ENCODE measurements at regions not wholly inside any gene's neighbourhood (a gene's known extent, or its start where the extent isn't known, plus 50 kb on each side); places are given as distances from the start of the nearest gene placed in this dataset.

- TF ChIP-seq TCF12 (IDR thresholded peaks at IDR 0.05; ENCODE audit: low read depth) (no peak), CEBPB (IDR thresholded peaks at IDR 0.05) (no peak), FOXM1 (IDR thresholded peaks at IDR 0.05; ENCODE audit: borderline replicate concordance, low read depth) (no peak), CREB1 (IDR thresholded peaks at IDR 0.05; ENCODE audit: low read depth) (no peak), YY1 (IDR thresholded peaks at IDR 0.05; ENCODE audit: low read depth) (no peak), ZBTB7A (IDR thresholded peaks at IDR 0.05; ENCODE audit: low read depth) (no peak), RAD21 (IDR thresholded peaks at IDR 0.05; ENCODE audit: low read depth) (no peak), TAF1 (IDR thresholded peaks at IDR 0.05; ENCODE audit: low read depth) (no peak), EGR1 (IDR thresholded peaks at IDR 0.05) (no peak), TEAD4 (IDR thresholded peaks at IDR 0.05) (no peak), MAX (IDR thresholded peaks at IDR 0.05) (no peak), USF1 (IDR thresholded peaks at IDR 0.05) (no peak), NFIC (IDR thresholded peaks at IDR 0.05) (no peak), EP300 (IDR thresholded peaks at IDR 0.05; ENCODE audit: borderline replicate concordance) (no peak), REST (IDR thresholded peaks at IDR 0.05; ENCODE audit: low read depth) (no peak)
These were observed 397.7 kb downstream of the TMEM38B start for GRCh38 chr9:106092083-106092482.

GRCh38 chr9:106102821-106103220 is 408.5 kb downstream of the TMEM38B start:
- TF ChIP-seq RAD21 (IDR thresholded peaks at IDR 0.05; ENCODE audit: low read depth) (no peak), MAX (IDR thresholded peaks at IDR 0.05) (no peak), TEAD4 (IDR thresholded peaks at IDR 0.05) (no peak), ZBTB7A (IDR thresholded peaks at IDR 0.05; ENCODE audit: low read depth) (no peak), EP300 (IDR thresholded peaks at IDR 0.05; ENCODE audit: borderline replicate concordance) (no peak), YY1 (IDR thresholded peaks at IDR 0.05; ENCODE audit: low read depth) (no peak), EGR1 (IDR thresholded peaks at IDR 0.05) (no peak), FOXM1 (IDR thresholded peaks at IDR 0.05; ENCODE audit: borderline replicate concordance, low read depth) (no peak), NFIC (IDR thresholded peaks at IDR 0.05) (no peak), TAF1 (IDR thresholded peaks at IDR 0.05; ENCODE audit: low read depth) (no peak), TCF12 (IDR thresholded peaks at IDR 0.05; ENCODE audit: low read depth) (no peak), REST (IDR thresholded peaks at IDR 0.05; ENCODE audit: low read depth) (no peak), CREB1 (IDR thresholded peaks at IDR 0.05; ENCODE audit: low read depth) (no peak), CEBPB (IDR thresholded peaks at IDR 0.05) (no peak), USF1 (IDR thresholded peaks at IDR 0.05) (no peak)

GRCh38 chr9:106104887-106105286 is 410.5 kb downstream of the TMEM38B start:
- TF ChIP-seq EP300 (IDR thresholded peaks at IDR 0.05; ENCODE audit: borderline replicate concordance) (no peak), FOXM1 (IDR thresholded peaks at IDR 0.05; ENCODE audit: borderline replicate concordance, low read depth) (no peak), MAX (IDR thresholded peaks at IDR 0.05) (no peak), CEBPB (IDR thresholded peaks at IDR 0.05) (no peak), USF1 (IDR thresholded peaks at IDR 0.05) (no peak), RAD21 (IDR thresholded peaks at IDR 0.05; ENCODE audit: low read depth) (no peak), ZBTB7A (IDR thresholded peaks at IDR 0.05; ENCODE audit: low read depth) (no peak), YY1 (IDR thresholded peaks at IDR 0.05; ENCODE audit: low read depth) (no peak)

GRCh38 chr9:106106396-106106795 is 412.1 kb downstream of the TMEM38B start:
- no peak for TF ChIP-seq CEBPB (IDR thresholded peaks at IDR 0.05)
- no peak for TF ChIP-seq REST (IDR thresholded peaks at IDR 0.05; ENCODE audit: low read depth)
- TF ChIP-seq RAD21 (IDR thresholded peaks at IDR 0.05; ENCODE audit: low read depth), result no peak
- TF ChIP-seq YY1 (IDR thresholded peaks at IDR 0.05; ENCODE audit: low read depth), result no peak
- no peak for TF ChIP-seq NFIC (IDR thresholded peaks at IDR 0.05)
- no peak for TF ChIP-seq TCF12 (IDR thresholded peaks at IDR 0.05; ENCODE audit: low read depth)
- no peak for TF ChIP-seq TEAD4 (IDR thresholded peaks at IDR 0.05)
- TF ChIP-seq FOXM1 (IDR thresholded peaks at IDR 0.05; ENCODE audit: borderline replicate concordance, low read depth), result no peak
- no peak for TF ChIP-seq MAX (IDR thresholded peaks at IDR 0.05)
- TF ChIP-seq TAF1 (IDR thresholded peaks at IDR 0.05; ENCODE audit: low read depth), result no peak
- TF ChIP-seq EGR1 (IDR thresholded peaks at IDR 0.05), result no peak
